SK-N-SH (cell line): ENCODE measurements at regions not wholly inside any gene's neighbourhood (a gene's known extent, or its start where the extent isn't known, plus 50 kb on each side); places are given as distances from the start of the nearest gene placed in this dataset.

Experiments used
- CTCF ChIP-seq: fragments of 200-600 bp; sonication (generic); IDR thresholded peaks from 2 replicates; pipeline ENCODE4 v1.6.1; 2017; ENCODE audit warnings: antibody characterized with exemption, mild to moderate bottlenecking, moderate library complexity
- EP300 ChIP-seq, 2 experiments: IDR thresholded peaks; 2 replicates each; pipeline versions ENCODE4 v1.4.0 to v1.6.1; 2012; ENCODE audit warnings: borderline replicate concordance in 1 of 2, low read depth in 1 of 2, low read length in 1 of 2
- TCF12 ChIP-seq: IDR thresholded peaks from 2 replicates; pipeline ENCODE4 v1.4.0; 2012

- TF ChIP-seq CTCF: no peak
- TF ChIP-seq TCF12: no peak
- TF ChIP-seq EP300 (IDR thresholded peaks at IDR 0.05; ENCODE audit: borderline replicate concordance in 1 of 2, low read depth in 1 of 2, low read length in 1 of 2): no peak
Measured at GRCh38 chr2:196568506-196568905, 71.0 kb upstream of the CCDC150 start.
